Chondrocyte (in vitro differentiated cells): ENCODE measurements at regions not wholly inside any gene's neighbourhood (a gene's known extent, or its start where the extent isn't known, plus 50 kb on each side); places are given as distances from the start of the nearest gene placed in this dataset.

ENCODE experiments used
- DNase-seq: peaks from one replicate; pipeline ENCODE4 v3.0.0; 2021; ENCODE audit warnings: mixed read lengths, low spot score
- H3K27ac Mint-ChIP-seq: one replicate; pipeline ENCODE4 v1.8.0; 2021; ENCODE audit warnings: mild to moderate bottlenecking, moderate library complexity, mixed read lengths; ENCODE audit not compliant: unreplicated experiment
- H3K27me3 Mint-ChIP-seq: 2 replicates; pipeline ENCODE4 v1.8.0; 2021; ENCODE audit warnings: low read depth, mixed read lengths
- H3K36me3 Mint-ChIP-seq: 2 replicates; pipeline ENCODE4 v1.8.0; 2021; ENCODE audit warnings: low read depth, mixed read lengths
- H3K4me1 Mint-ChIP-seq: 2 replicates; pipeline ENCODE4 v1.8.0; 2021; ENCODE audit warnings: low read depth, mild to moderate bottlenecking, mixed read lengths
- H3K4me3 Mint-ChIP-seq: one replicate; pipeline ENCODE4 v1.8.0; 2021; ENCODE audit warnings: mild to moderate bottlenecking, moderate library complexity, mixed read lengths; ENCODE audit not compliant: unreplicated experiment
- H3K9me3 Mint-ChIP-seq: 2 replicates; pipeline ENCODE4 v1.8.0; 2021; ENCODE audit warnings: low read depth, mixed read lengths
- CTCF ChIP-seq: fragments of 200-600 bp; sonication (generic); IDR thresholded peaks from 2 replicates; pipeline ENCODE4 v1.5.0; 2021; ENCODE audit warnings: antibody characterized with exemption, mild to moderate bottlenecking, moderate library complexity

GRCh38 chr13:75993823-75994222, 357.7 kb downstream of the LMO7 start:
- peaks cover 15% of the 10 kb centered on the region for H3K9me3 Mint-ChIP-seq
- peaks cover 2% of the 10 kb centered on the region for H3K36me3 Mint-ChIP-seq
- H3K4me1 Mint-ChIP-seq: no peaks in the 10 kb centered on the region
- H3K27ac Mint-ChIP-seq: no peak overlapping the region
- no peak for TF ChIP-seq CTCF
- H3K4me3 Mint-ChIP-seq: no peak overlapping the region
- no peaks in the 10 kb centered on the region for H3K27me3 Mint-ChIP-seq
- DNase-seq: no peak

- H3K36me3 Mint-ChIP-seq: peaks cover 2% of the 10 kb centered on the region
- H3K27ac Mint-ChIP-seq: no peak overlapping the region
- no peak overlapping the region for H3K4me3 Mint-ChIP-seq
- H3K9me3 Mint-ChIP-seq: peaks cover 21% of the 10 kb centered on the region
- H3K4me1 Mint-ChIP-seq: no peaks in the 10 kb centered on the region
- no peak for TF ChIP-seq CTCF
- no peak for DNase-seq
- H3K27me3 Mint-ChIP-seq: no peaks in the 10 kb centered on the region
These were observed 357.1 kb downstream of the LMO7 start for GRCh38 chr13:75993241-75993640.

- peaks cover 29% of the 10 kb centered on the region for H3K9me3 Mint-ChIP-seq
- no peaks in the 10 kb centered on the region for H3K27me3 Mint-ChIP-seq
- no peak for TF ChIP-seq CTCF
- H3K4me1 Mint-ChIP-seq: no peaks in the 10 kb centered on the region
- no peak overlapping the region for H3K4me3 Mint-ChIP-seq
- H3K27ac Mint-ChIP-seq: no peak overlapping the region
- DNase-seq: no peak
- H3K36me3 Mint-ChIP-seq: peaks cover 2% of the 10 kb centered on the region
These were observed 350.7 kb downstream of the LMO7 start for GRCh38 chr13:75986818-75987217.

GRCh38 chr13:75985132-75985531, 349.0 kb downstream of the LMO7 start:
- no peaks in the 10 kb centered on the region for H3K4me1 Mint-ChIP-seq
- H3K27me3 Mint-ChIP-seq: no peaks in the 10 kb centered on the region
- H3K36me3 Mint-ChIP-seq: no peaks in the 10 kb centered on the region
- TF ChIP-seq CTCF: no peak
- H3K27ac Mint-ChIP-seq: no peak overlapping the region
- no peak for DNase-seq
- H3K9me3 Mint-ChIP-seq: peaks cover 26% of the 10 kb centered on the region
- H3K4me3 Mint-ChIP-seq: no peak overlapping the region

GRCh38 chr13:75978818-75979217, 342.7 kb downstream of the LMO7 start:
- H3K27me3 Mint-ChIP-seq: no peaks in the 10 kb centered on the region
- H3K4me3 Mint-ChIP-seq: no peak overlapping the region
- no peak for DNase-seq
- H3K36me3 Mint-ChIP-seq: no peaks in the 10 kb centered on the region
- no peaks in the 10 kb centered on the region for H3K4me1 Mint-ChIP-seq
- TF ChIP-seq CTCF: no peak
- no peak overlapping the region for H3K27ac Mint-ChIP-seq
- H3K9me3 Mint-ChIP-seq: no peaks in the 10 kb centered on the region
